ENCODE measurements at regions not wholly inside any gene's neighbourhood (a gene's known extent, or its start where the extent isn't known, plus 50 kb on each side); places are given as distances from the start of the nearest gene placed in this dataset.

GRCh38 chr2:156003780-156004179 lies 328.7 kb downstream of the NR4A2 start:
- H3K9ac ChIP-seq (ENCODE audit: low read length): no peak overlapping the region
- no peaks in the 10 kb centered on the region for H3K9me3 Mint-ChIP-seq (ENCODE audit: insufficient read depth)
- H3K4me1 ChIP-seq (ENCODE audit: control insufficient read depth in 2 of 2, insufficient read depth in 2 of 2, low read length in 2 of 2): no peaks in the 10 kb centered on the region
- H3K4me1 Mint-ChIP-seq: no peaks in the 10 kb centered on the region
- CTCF ChIA-PET: no interaction called here
- H3K27ac ChIP-seq (ENCODE audit: low read length in 2 of 2): no peak overlapping the region
- POLR2A ChIA-PET: no interaction called here
- peaks cover 0 to 8% (median 0%) of the 10 kb centered on the region in 3 donors for H3K9me3 ChIP-seq (ENCODE audit: control extremely low read depth in 1 of 3, control insufficient read depth in 2 of 3, insufficient read depth in 1 of 3, low read length in 2 of 3)
- ATAC-seq (ENCODE audit: low read depth) (no peak), DNase-seq (no peak)
- 80% methylated on average over 1 of the region's 4 CpGs for WGBS (ENCODE audit: insufficient coverage)
- no peaks in the 10 kb centered on the region for H3K27me3 ChIP-seq (replicated peaks in 1 of 4; ENCODE audit: control extremely low read depth in 1 of 4, control insufficient read depth in 3 of 4, insufficient read depth in 4 of 4, low read length in 3 of 4)
- H3K36me3 ChIP-seq (replicated peaks in 1 of 2; ENCODE audit: control extremely low read depth in 1 of 2, control insufficient read depth in 1 of 2, extremely low read depth in 1 of 2, insufficient read depth in 2 of 2, low read length in 1 of 2): no peaks in the 10 kb centered on the region
- no peaks in the 10 kb centered on the region for H3K27me3 Mint-ChIP-seq
- no peak overlapping the region for H3K27ac Mint-ChIP-seq
- H3K79me2 ChIP-seq (ENCODE audit: control insufficient read depth, insufficient read depth, low read length): no peaks in the 10 kb centered on the region
- no peak overlapping the region for H3K4me2 ChIP-seq (replicated peaks; ENCODE audit: low read depth, low read length, poor library complexity, severe bottlenecking)
- intact Hi-C loops (cut with micrococcal nuclease): no loop called here
- no peak overlapping the region for H3K4me3 Mint-ChIP-seq
- no peak overlapping the region for H3K4me3 ChIP-seq (ENCODE audit: control extremely low read depth in 1 of 5, extremely low read depth in 1 of 5, insufficient read depth in 1 of 5, low read depth in 2 of 5, low read length in 4 of 5)
- H4K20me1 ChIP-seq (ENCODE audit: control insufficient read depth, insufficient read depth, low read length, poor library complexity, severe bottlenecking): no peaks in the 10 kb centered on the region
- TF ChIP-seq CTCF (IDR thresholded peaks at IDR 0.05) (no peak), EZH2 (IDR thresholded peaks at IDR 0.05; ENCODE audit: borderline replicate concordance, insufficient read depth, low read depth, low read length, poor library complexity, severe bottlenecking) (no peak)
- H2AFZ ChIP-seq (ENCODE audit: insufficient read depth, low read depth, low read length, poor library complexity, severe bottlenecking): no peak overlapping the region

- no peaks in the 10 kb centered on the region for H4K20me1 ChIP-seq (ENCODE audit: control insufficient read depth, insufficient read depth, low read length, poor library complexity, severe bottlenecking)
- no peak for TF ChIP-seq CTCF (IDR thresholded peaks at IDR 0.05)
- no peak for TF ChIP-seq EZH2 (IDR thresholded peaks at IDR 0.05; ENCODE audit: borderline replicate concordance, insufficient read depth, low read depth, low read length, poor library complexity, severe bottlenecking)
- no peak overlapping the region for H3K4me2 ChIP-seq (replicated peaks; ENCODE audit: low read depth, low read length, poor library complexity, severe bottlenecking)
- H3K27ac ChIP-seq (ENCODE audit: low read length in 2 of 2): no peak overlapping the region
- POLR2A ChIA-PET: no interaction called here
- H2AFZ ChIP-seq (ENCODE audit: insufficient read depth, low read depth, low read length, poor library complexity, severe bottlenecking): no peak overlapping the region
- no peak overlapping the region for H3K4me3 ChIP-seq (ENCODE audit: control extremely low read depth in 1 of 5, extremely low read depth in 1 of 5, insufficient read depth in 1 of 5, low read depth in 2 of 5, low read length in 4 of 5)
- ATAC-seq (ENCODE audit: low read depth) (no peak), DNase-seq (no peak)
- peaks cover 0 to 8% (median 0%) of the 10 kb centered on the region in 3 donors for H3K9me3 ChIP-seq (ENCODE audit: control extremely low read depth in 1 of 3, control insufficient read depth in 2 of 3, insufficient read depth in 1 of 3, low read length in 2 of 3)
- Mint-ChIP-seq H3K4me1 (no peaks in the 10 kb centered on the region), H3K27me3 (no peaks in the 10 kb centered on the region), H3K27ac (no peak overlapping the region), H3K9me3 (ENCODE audit: insufficient read depth) (no peaks in the 10 kb centered on the region), H3K4me3 (no peak overlapping the region)
- no peaks in the 10 kb centered on the region for H3K79me2 ChIP-seq (ENCODE audit: control insufficient read depth, insufficient read depth, low read length)
- H3K4me1 ChIP-seq (ENCODE audit: control insufficient read depth in 2 of 2, insufficient read depth in 2 of 2, low read length in 2 of 2): no peaks in the 10 kb centered on the region
- no CpG with 5 or more reads among the region's 1 CpG for WGBS (ENCODE audit: insufficient coverage)
- no peaks in the 10 kb centered on the region for H3K36me3 ChIP-seq (replicated peaks in 1 of 2; ENCODE audit: control extremely low read depth in 1 of 2, control insufficient read depth in 1 of 2, extremely low read depth in 1 of 2, insufficient read depth in 2 of 2, low read length in 1 of 2)
- H3K27me3 ChIP-seq (replicated peaks in 1 of 4; ENCODE audit: control extremely low read depth in 1 of 4, control insufficient read depth in 3 of 4, insufficient read depth in 4 of 4, low read length in 3 of 4): no peaks in the 10 kb centered on the region
- CTCF ChIA-PET: no interaction called here
- intact Hi-C loops (cut with micrococcal nuclease): no loop called here
- no peak overlapping the region for H3K9ac ChIP-seq (ENCODE audit: low read length)
Observed at GRCh38 chr2:156001851-156002250, 330.7 kb downstream of the NR4A2 start.

Measured in B cell (primary cell).